ENCODE measurements at regions not wholly inside any gene's neighbourhood (a gene's known extent, or its start where the extent isn't known, plus 50 kb on each side); places are given as distances from the start of the nearest gene placed in this dataset.

DNA sequence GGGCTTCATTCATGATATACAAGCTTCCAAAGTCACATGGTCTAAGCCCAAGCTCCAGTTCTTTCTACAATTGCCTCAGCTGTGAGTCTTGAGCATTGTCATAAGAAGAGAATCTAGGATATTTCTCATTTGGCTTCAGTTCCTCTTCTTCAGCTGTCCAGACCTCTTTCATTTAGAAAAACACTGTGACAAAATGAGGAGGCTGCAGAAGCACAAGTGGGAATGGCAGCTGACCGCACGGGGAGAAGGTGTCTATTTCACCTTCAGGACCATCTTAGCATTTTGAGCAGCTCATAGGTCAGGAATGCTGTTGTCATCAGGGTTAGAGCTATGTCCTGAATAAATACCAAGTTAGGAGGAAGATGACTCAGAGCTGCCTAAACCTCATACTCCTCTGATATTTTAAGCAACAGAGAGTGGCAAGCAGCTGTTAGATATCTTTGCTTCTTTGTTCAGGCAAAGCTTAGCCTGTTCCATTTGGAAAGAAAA lies 390.1 kb upstream of the CITED2 start:
- Mint-ChIP-seq H3K4me3 (no peak overlapping the region), H3K36me3 (ENCODE audit: low read depth) (no peaks in the 10 kb centered on the region), H3K27me3 (peaks cover 6% of the 10 kb centered on the region), H3K27ac (no peak overlapping the region), H3K9me3 (no peaks in the 10 kb centered on the region), H3K4me1 (peaks cover 4% of the 10 kb centered on the region)
- DNase-seq: no peak
- ChIA-PET CTCF (interaction anchor here (0.5 kb wide), 1 partner anchor 1465 kb away, joined by 3 read pairs; no protein-coding TSS in a partner anchor), POLR2A (interaction anchor here (0.6 kb wide), 1 partner anchor 166 kb away, joined by 13 read pairs; no protein-coding TSS in a partner anchor)

DNA sequence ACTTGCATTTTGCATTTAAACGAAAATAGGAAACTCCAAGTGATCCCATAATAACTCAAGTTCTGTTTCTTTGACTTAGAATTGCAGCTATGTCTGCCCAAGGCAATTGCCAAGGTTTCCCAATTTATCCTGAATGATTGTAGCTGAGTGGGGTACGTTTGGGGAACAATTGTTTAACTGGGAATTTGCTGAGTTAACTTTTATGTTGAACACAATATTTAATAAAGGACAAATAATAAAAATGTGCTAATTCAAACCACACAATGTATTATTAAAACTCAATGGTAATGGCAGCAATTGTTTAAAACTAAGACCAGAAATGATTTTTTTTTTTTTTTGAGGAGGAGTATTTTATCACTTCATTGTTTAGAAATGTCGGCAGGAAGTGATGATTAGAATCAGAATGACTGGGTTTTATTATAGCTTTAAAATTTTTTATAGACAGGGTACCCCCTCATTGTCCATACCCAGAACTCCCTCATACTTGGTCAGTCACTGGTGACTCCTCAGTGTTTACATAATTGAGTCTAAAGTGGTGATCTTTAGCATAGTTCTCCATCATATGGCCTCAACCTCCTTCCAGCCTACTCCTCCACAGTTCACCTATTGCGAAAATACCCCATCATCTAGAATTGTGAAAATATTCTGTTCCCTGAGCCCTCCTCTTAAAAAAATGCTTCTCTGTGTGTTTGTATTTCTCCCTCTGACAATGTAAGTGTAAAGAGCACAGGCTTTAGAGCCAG lies 389.2 kb upstream of the CITED2 start:
- H3K4me3 Mint-ChIP-seq: no peak overlapping the region
- no peak for DNase-seq
- ChIA-PET POLR2A (interaction anchor here (0.6 kb wide), 1 partner anchor 324 kb away, joined by 3 read pairs; no protein-coding TSS in a partner anchor), CTCF (no interaction called here)
- peaks cover 5% of the 10 kb centered on the region for H3K27me3 Mint-ChIP-seq
- no peaks in the 10 kb centered on the region for H3K36me3 Mint-ChIP-seq (ENCODE audit: low read depth)
- H3K27ac Mint-ChIP-seq: no peak overlapping the region
- H3K9me3 Mint-ChIP-seq: no peaks in the 10 kb centered on the region
- peaks cover 4% of the 10 kb centered on the region for H3K4me1 Mint-ChIP-seq

DNA sequence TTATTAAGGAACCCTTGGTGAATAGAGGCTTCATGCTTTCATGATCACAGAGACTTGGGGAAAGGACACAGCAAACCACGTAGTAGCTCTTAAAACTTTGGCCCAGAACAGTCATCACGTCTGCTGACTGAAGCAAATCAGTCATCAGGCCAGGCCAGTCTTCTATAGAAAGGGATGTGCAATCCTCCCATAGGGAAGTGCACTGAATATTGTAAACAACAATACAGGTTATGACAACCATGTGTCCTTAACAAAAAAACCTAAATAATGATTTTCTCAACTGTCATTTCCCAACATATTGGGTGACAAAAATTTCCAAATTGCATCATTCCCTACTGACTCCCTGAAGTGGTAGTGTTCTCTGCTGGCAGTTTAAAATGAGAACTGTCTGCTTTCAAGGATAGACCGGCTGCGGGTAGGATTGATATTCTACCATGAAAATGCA lies 388.2 kb upstream of the CITED2 start:
- Mint-ChIP-seq H3K9me3 (no peaks in the 10 kb centered on the region), H3K27me3 (peaks cover 3% of the 10 kb centered on the region), H3K36me3 (ENCODE audit: low read depth) (no peaks in the 10 kb centered on the region), H3K4me3 (no peak overlapping the region), H3K4me1 (peaks cover 4% of the 10 kb centered on the region), H3K27ac (no peak overlapping the region)
- ChIA-PET CTCF (no interaction called here), POLR2A (no interaction called here)
- no peak for DNase-seq

DNA sequence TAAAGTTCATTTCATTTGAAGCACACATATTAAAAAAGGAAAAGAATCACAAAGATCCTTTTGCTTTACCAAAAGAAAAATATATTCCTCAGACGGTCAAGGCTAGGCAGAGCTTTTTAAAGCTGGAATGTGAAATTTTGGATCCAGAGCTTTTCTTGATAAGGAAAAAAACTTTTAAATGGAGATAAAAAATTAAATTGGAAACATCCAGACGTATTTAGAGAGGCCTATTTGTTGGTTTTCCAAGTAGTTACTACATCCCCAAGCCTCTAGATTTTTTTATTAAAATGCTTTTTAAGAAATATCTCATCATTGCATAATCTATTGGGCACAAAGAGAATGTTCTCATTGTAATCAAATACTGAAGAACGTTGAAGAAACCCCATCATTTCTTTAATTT lies 385.7 kb upstream of the CITED2 start:
- POLR2A ChIA-PET: no interaction called here
- Mint-ChIP-seq H3K27me3 (peaks cover 3% of the 10 kb centered on the region), H3K4me3 (no peak overlapping the region), H3K36me3 (ENCODE audit: low read depth) (no peaks in the 10 kb centered on the region), H3K9me3 (no peaks in the 10 kb centered on the region), H3K4me1 (peaks cover 4% of the 10 kb centered on the region), H3K27ac (no peak overlapping the region)
- CTCF ChIA-PET: no interaction called here
- DNase-seq: no peak

DNA sequence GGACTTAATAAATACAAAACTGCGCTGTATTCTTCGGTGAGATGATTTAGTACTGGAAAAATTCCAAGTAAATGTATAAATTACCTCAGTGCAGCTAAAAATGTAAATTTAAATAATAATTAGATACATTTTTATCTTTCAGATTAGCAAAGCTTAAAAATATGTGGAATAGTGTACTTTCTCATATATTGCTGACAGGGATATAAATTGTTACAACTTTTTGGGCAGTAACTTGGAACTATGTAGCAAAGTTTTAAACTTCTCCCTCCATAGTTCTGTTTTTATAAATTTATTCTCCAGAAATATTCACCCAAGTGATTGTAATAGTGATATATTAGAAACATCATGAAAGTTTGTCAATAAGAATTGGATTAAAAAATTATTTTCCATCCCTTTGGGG lies 384.6 kb upstream of the CITED2 start:
- Mint-ChIP-seq H3K4me3 (no peak overlapping the region), H3K27me3 (peaks cover 3% of the 10 kb centered on the region), H3K27ac (no peak overlapping the region), H3K9me3 (no peaks in the 10 kb centered on the region), H3K36me3 (ENCODE audit: low read depth) (no peaks in the 10 kb centered on the region), H3K4me1 (no peaks in the 10 kb centered on the region)
- DNase-seq: no peak
- POLR2A ChIA-PET: no interaction called here
- CTCF ChIA-PET: no interaction called here

DNA sequence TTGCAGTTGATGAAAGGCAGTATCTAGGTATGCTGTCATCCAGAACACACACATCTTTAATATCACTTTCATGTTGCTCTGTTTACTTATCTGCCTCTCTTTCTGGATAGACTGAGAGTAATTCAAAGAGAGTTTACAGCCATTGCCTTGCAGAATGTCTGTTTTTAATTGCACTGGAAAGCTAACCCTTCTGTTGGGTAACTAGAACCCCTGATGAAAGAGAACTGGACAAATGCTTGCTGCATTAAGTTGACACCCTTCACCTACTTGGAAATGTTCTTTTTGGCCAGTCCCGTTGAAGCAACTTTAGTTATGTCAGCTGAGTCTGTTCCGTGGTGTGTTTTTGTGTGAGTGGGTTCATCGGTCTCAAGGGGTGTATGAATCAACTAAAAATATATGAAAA lies 383.8 kb upstream of the CITED2 start:
- peaks cover 3% of the 10 kb centered on the region for H3K27me3 Mint-ChIP-seq
- POLR2A ChIA-PET: no interaction called here

DNA sequence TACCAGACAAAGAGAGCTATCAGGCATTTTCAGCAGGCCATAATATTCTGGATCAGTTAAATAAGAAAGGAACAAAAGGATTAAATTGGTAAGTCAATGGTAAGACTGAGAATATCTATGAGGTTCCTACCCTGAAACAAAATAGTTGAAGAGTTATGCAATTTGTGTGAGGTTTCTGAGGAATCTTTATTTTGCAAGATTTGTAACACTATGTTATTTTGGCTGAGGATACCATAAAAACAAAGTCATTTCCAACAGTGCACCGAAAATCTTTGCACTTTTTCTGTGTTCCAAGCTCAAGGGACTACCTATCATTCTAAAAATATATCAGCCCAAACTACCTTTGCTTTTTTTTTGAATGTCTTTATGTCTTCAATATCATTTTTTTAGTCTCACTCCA lies 383.3 kb upstream of the CITED2 start:
- DNase-seq: no peak
- no peaks in the 10 kb centered on the region for H3K36me3 Mint-ChIP-seq (ENCODE audit: low read depth)
- H3K4me1 Mint-ChIP-seq: no peaks in the 10 kb centered on the region
- ChIA-PET CTCF (no interaction called here), POLR2A (no interaction called here)
- H3K27me3 Mint-ChIP-seq: peaks cover 3% of the 10 kb centered on the region
- no peaks in the 10 kb centered on the region for H3K9me3 Mint-ChIP-seq
- H3K27ac Mint-ChIP-seq: no peak overlapping the region
- H3K4me3 Mint-ChIP-seq: no peak overlapping the region

More for the DNA sequence above, 383.8 kb upstream of the CITED2 start:
- Mint-ChIP-seq H3K4me1 (no peaks in the 10 kb centered on the region), H3K4me3 (no peak overlapping the region), H3K27ac (no peak overlapping the region), H3K36me3 (ENCODE audit: low read depth) (no peaks in the 10 kb centered on the region), H3K9me3 (no peaks in the 10 kb centered on the region)
- DNase-seq: no peak
- CTCF ChIA-PET: no interaction called here

DNA sequence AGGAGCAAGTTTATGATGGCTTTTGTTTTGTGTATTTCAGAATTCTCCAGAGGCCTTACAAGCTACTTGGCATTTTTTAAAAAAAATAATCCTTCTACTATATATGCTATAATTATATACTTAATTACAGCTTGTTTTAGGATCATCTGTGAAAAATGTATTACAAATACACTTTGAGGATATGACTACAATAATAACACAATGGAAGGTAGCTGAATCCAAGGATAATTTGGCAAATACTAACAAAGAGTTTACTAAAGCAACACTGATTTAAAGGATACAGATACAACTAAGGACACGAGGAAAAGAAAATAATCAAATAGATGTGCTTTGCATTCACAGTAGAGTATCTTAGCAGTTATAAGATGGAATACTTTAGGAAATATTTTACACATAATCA lies 381.9 kb upstream of the CITED2 start:
- Mint-ChIP-seq H3K4me1 (no peaks in the 10 kb centered on the region), H3K4me3 (no peak overlapping the region), H3K9me3 (no peaks in the 10 kb centered on the region)

DNA sequence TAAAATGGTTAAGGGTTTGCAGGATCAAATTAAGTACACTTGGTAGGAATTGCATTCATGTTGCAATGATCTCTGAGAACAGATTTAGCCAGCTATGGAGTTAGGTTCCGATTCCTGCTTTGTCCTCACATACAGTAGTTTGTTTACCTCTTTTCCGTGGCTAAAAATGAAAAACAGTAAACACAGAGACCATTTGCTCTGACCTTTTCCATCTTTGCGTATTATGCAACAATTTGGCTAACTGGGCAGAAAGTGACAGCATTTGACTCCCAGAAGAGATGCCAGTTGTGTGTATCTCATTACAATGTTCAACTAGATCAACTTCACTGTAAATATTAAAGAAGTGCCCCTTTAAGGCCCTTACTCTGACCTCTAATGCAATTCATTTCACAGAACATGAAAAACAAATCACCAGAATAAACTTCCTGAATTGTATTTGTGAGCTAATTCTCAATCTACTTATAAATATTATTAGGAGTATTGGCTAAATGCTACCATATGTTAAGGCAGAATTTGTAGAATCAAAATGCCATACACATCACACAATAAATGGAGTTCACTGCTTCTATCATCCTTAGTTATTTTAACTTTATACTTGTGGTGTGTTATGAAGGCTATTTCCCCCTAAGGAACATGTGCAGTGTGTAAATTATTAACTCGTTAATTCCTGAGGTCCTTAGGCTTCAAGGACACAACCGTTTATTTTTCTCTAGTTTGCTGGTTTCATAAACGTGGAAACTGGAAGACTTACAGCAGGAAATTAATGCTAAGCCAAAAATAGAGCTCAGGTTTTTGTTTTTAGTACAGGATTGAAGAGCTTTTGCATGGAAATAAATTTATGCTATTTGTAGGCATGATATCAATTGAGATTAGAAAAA lies 380.7 kb upstream of the CITED2 start:
- no peaks in the 10 kb centered on the region for H3K36me3 Mint-ChIP-seq (ENCODE audit: low read depth)
- no peak overlapping the region for H3K4me3 Mint-ChIP-seq
- ChIA-PET CTCF (interaction anchor here (0.9 kb wide), 1 partner anchor 78 kb away, joined by 3 read pairs; no protein-coding TSS in a partner anchor), POLR2A (no interaction called here)
- H3K9me3 Mint-ChIP-seq: no peaks in the 10 kb centered on the region
- H3K4me1 Mint-ChIP-seq: no peaks in the 10 kb centered on the region
- no peak overlapping the region for H3K27ac Mint-ChIP-seq
- no peak for DNase-seq
- peaks cover 3% of the 10 kb centered on the region for H3K27me3 Mint-ChIP-seq

More for the DNA sequence above, 381.9 kb upstream of the CITED2 start:
- Mint-ChIP-seq H3K27ac (no peak overlapping the region), H3K36me3 (ENCODE audit: low read depth) (no peaks in the 10 kb centered on the region), H3K27me3 (peaks cover 3% of the 10 kb centered on the region)
- POLR2A ChIA-PET: interaction anchor here (0.7 kb wide), 1 partner anchor 218 kb away, joined by 8 read pairs; no protein-coding TSS in a partner anchor
- CTCF ChIA-PET: no interaction called here
- DNase-seq: no peak

DNA sequence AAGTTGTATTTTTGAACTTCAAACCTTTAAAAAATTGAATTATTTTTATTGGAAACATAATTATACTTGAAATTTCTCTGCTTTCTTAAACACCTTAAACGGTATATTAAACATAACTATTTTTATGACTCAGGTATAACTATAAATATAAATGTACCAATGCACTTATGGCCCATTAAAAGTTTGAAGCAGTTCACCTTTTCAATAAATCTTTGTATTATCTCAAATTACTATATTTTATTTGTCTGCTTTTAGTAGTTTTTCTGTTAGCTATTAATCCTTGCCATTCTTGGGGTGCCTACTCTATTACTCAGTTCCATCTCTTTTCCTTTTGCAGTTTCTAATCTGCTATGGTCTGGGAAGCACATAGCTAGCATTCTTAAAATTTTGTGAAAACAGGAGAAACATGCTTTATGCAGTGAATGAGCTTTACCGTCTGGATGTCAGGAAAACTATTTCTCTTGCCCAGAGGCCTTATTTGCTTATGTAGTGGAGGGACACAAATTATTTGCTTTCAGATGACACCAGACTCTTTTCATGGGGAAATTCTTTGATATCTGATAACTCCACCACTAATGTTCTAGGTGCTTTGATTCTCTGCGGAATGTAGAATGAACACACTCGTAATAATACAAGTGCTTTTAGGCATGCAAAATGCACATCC lies 378.9 kb upstream of the CITED2 start:
- no peak for DNase-seq
- peaks cover 3% of the 10 kb centered on the region for H3K27me3 Mint-ChIP-seq
- no peak overlapping the region for H3K27ac Mint-ChIP-seq
- no peaks in the 10 kb centered on the region for H3K36me3 Mint-ChIP-seq (ENCODE audit: low read depth)
- ChIA-PET CTCF (no interaction called here), POLR2A (no interaction called here)
- H3K9me3 Mint-ChIP-seq: no peaks in the 10 kb centered on the region
- H3K4me3 Mint-ChIP-seq: no peak overlapping the region
- H3K4me1 Mint-ChIP-seq: no peaks in the 10 kb centered on the region

DNA sequence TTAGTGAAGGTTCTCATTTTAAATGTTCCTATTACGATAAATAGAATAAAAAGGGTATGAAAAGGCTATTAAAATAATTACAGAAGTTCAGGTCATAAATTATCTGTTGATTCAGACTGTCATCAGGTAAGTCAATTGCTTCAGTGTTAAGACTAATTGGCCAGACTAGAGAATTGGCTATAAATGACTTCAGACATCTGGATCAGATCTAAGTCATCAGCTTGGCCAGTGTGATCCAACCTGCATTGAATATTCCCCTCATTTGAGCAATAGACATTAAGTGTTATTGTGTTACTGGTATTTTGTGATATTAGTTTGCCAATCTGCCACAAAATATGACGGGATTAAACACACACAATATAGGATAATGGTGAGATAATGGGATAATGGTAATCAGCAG lies 377.6 kb upstream of the CITED2 start:
- Mint-ChIP-seq H3K36me3 (ENCODE audit: low read depth) (no peaks in the 10 kb centered on the region), H3K27me3 (no peaks in the 10 kb centered on the region), H3K27ac (no peak overlapping the region), H3K4me1 (no peaks in the 10 kb centered on the region), H3K4me3 (no peak overlapping the region), H3K9me3 (no peaks in the 10 kb centered on the region)
- DNase-seq: no peak
- ChIA-PET CTCF (no interaction called here), POLR2A (no interaction called here)

DNA sequence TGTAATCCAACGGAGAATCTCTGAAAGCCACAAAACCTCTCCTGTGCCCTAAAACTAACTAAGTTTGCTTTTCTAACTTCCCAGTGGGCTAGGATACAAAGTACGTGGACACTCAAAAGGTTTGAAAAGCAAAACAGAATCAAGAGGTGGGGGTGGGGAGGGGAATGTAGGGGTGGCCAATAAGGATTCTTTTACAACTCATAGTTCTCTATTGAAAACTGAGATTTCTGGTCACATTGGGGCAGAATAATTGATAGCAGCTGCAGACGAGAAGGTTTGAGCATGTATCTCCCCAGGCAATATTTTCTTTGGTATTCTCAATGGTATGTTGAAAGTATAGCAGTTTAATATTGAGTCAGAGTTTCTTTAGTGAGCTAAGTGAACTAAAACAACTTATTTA lies 376.7 kb upstream of the CITED2 start:
- Mint-ChIP-seq H3K4me1 (no peaks in the 10 kb centered on the region), H3K4me3 (no peak overlapping the region), H3K27ac (no peak overlapping the region), H3K36me3 (ENCODE audit: low read depth) (no peaks in the 10 kb centered on the region), H3K27me3 (no peaks in the 10 kb centered on the region), H3K9me3 (no peaks in the 10 kb centered on the region)
- DNase-seq: no peak
- ChIA-PET CTCF (interaction anchor here (1.0 kb wide), 1 partner anchor 9 kb away, joined by 3 read pairs; no protein-coding TSS in a partner anchor), POLR2A (no interaction called here)

All from activated CD4-positive, alpha-beta T cell treated with anti-CD3 and anti-CD28 coated beads, Interleukin-2, amount 10 ng/mL, durations not matched to agents 7 days and 5 days (primary cell).